ENCODE measurements at regions not wholly inside any gene's neighbourhood (a gene's known extent, or its start where the extent isn't known, plus 50 kb on each side); places are given as distances from the start of the nearest gene placed in this dataset.

GRCh38 chr22:25375683-25376082 is 156.2 kb downstream of the CRYBB2 start:
- DNase-seq (ENCODE audit: low read depth), result no peak
- TF ChIP-seq CTCF (IDR thresholded peaks at IDR 0.05; ENCODE audit: low read depth, low read length), result no peak
- H3K4me3 ChIP-seq (ENCODE audit: low read depth, low read length), result no peak overlapping the region

- TF ChIP-seq POLR2A (IDR thresholded peaks at IDR 0.05; ENCODE audit: extremely low read depth, insufficient read length) (no peak), MYC (IDR thresholded peaks at IDR 0.05; ENCODE audit: low read depth, low read length) (no peak), CTCF (IDR thresholded peaks at IDR 0.05; ENCODE audit: low read depth, low read length) (no peak), MAX (IDR thresholded peaks at IDR 0.05; ENCODE audit: low read depth, low read length) (no peak)
- no peak for DNase-seq (ENCODE audit: low read depth)
- H3K4me3 ChIP-seq (ENCODE audit: low read depth, low read length), result no peak overlapping the region
Observed at GRCh38 chr22:25377699-25378098, 158.3 kb downstream of the CRYBB2 start.

GRCh38 chr22:25380122-25380747 is 160.8 kb downstream of the CRYBB2 start:
- TF ChIP-seq CTCF (IDR thresholded peaks at IDR 0.05; ENCODE audit: low read depth, low read length) (no peak), POLR2A (IDR thresholded peaks at IDR 0.05; ENCODE audit: extremely low read depth, insufficient read length) (no peak), MYC (IDR thresholded peaks at IDR 0.05; ENCODE audit: low read depth, low read length) (no peak), MAX (IDR thresholded peaks at IDR 0.05; ENCODE audit: low read depth, low read length) (no peak)
- no peak overlapping the region for H3K4me3 ChIP-seq (ENCODE audit: low read depth, low read length)
- DNase-seq (ENCODE audit: low read depth), result no peak

- H3K4me3 ChIP-seq (ENCODE audit: low read depth, low read length), result no peak overlapping the region
- TF ChIP-seq POLR2A (IDR thresholded peaks at IDR 0.05; ENCODE audit: extremely low read depth, insufficient read length), result no peak
- TF ChIP-seq CTCF (IDR thresholded peaks at IDR 0.05; ENCODE audit: low read depth, low read length), result peak; percentile 9
- DNase-seq (ENCODE audit: low read depth), result peak; percentile 18
Observed at GRCh38 chr22:25382762-25383161, 163.3 kb downstream of the CRYBB2 start.

GRCh38 chr22:25383278-25383820 is 163.9 kb downstream of the CRYBB2 start:
- TF ChIP-seq POLR2A (IDR thresholded peaks at IDR 0.05; ENCODE audit: extremely low read depth, insufficient read length) (no peak), MYC (IDR thresholded peaks at IDR 0.05; ENCODE audit: low read depth, low read length) (no peak), MAX (IDR thresholded peaks at IDR 0.05; ENCODE audit: low read depth, low read length) (no peak), CTCF (IDR thresholded peaks at IDR 0.05; ENCODE audit: low read depth, low read length) (no peak)
- H3K4me3 ChIP-seq (ENCODE audit: low read depth, low read length), result no peak overlapping the region
- DNase-seq (ENCODE audit: low read depth), result no peak

GRCh38 chr22:25383892-25384291 is 164.5 kb downstream of the CRYBB2 start:
- H3K4me3 ChIP-seq (ENCODE audit: low read depth, low read length), result no peak overlapping the region
- no peak for DNase-seq (ENCODE audit: low read depth)
- no peak for TF ChIP-seq CTCF (IDR thresholded peaks at IDR 0.05; ENCODE audit: low read depth, low read length)
- TF ChIP-seq MAX (IDR thresholded peaks at IDR 0.05; ENCODE audit: low read depth, low read length), result no peak
- TF ChIP-seq POLR2A (IDR thresholded peaks at IDR 0.05; ENCODE audit: extremely low read depth, insufficient read length), result no peak
- TF ChIP-seq MYC (IDR thresholded peaks at IDR 0.05; ENCODE audit: low read depth, low read length), result no peak
